GM23338 (cell line): ENCODE measurements at regions not wholly inside any gene's neighbourhood (a gene's known extent, or its start where the extent isn't known, plus 50 kb on each side); places are given as distances from the start of the nearest gene placed in this dataset.

ENCODE experiments used
- ATAC-seq: fragments of 200-7000 bp; cut with Tn5 transposase; 3 replicates; pipeline ENCODE4 v1.9.1; 2020
- DNase-seq: peaks from one replicate; pipeline ENCODE4 v3.0.0-alpha.2; 2015; ENCODE audit warnings: low spot score
- H2AFZ ChIP-seq: fragments of 200-600 bp; sonication (generic); 2 replicates; pipeline ENCODE4 v1.8.0; 2016; ENCODE audit warnings: antibody characterized with exemption, mild to moderate bottlenecking, moderate library complexity
- H3F3A ChIP-seq: fragments of 200-600 bp; sonication (generic); replicated peaks from 2 replicates; pipeline ENCODE4 v1.8.0; 2017; ENCODE audit warnings: antibody characterized with exemption, mixed run types, low read depth
- H3K27ac ChIP-seq: fragments of 200-600 bp; sonication (generic); 2 replicates; pipeline ENCODE4 v1.6.1; 2016; ENCODE audit warnings: low read depth
- H3K27me3 ChIP-seq: fragments of 200-600 bp; sonication (generic); 2 replicates; pipeline ENCODE4 v1.8.0; 2016; ENCODE audit warnings: mild to moderate bottlenecking, mixed run types, moderate library complexity; ENCODE audit not compliant: insufficient read depth
- H3K36me3 ChIP-seq: fragments of 200-600 bp; sonication (generic); 2 replicates; pipeline ENCODE4 v1.8.0; 2016; ENCODE audit warnings: mild to moderate bottlenecking; ENCODE audit not compliant: insufficient read depth
- H3K4me1 ChIP-seq: fragments of 200-600 bp; sonication (generic); 2 replicates; pipeline ENCODE4 v1.8.0; 2016; ENCODE audit warnings: mild to moderate bottlenecking, moderate library complexity; ENCODE audit not compliant: insufficient read depth
- H3K4me2 ChIP-seq: fragments of 200-600 bp; sonication (generic); 2 replicates; pipeline ENCODE4 v1.7.1; 2017; ENCODE audit warnings: mixed run types
- H3K4me3 ChIP-seq: fragments of 200-600 bp; sonication (generic); 2 replicates; pipeline ENCODE4 v1.6.1; 2016; ENCODE audit warnings: mixed run types
- H3K79me2 ChIP-seq: fragments of 200-600 bp; sonication (generic); replicated peaks from 2 replicates; pipeline ENCODE4 v1.8.0; 2017; ENCODE audit warnings: mild to moderate bottlenecking; ENCODE audit not compliant: insufficient read depth
- H3K9me2 ChIP-seq: fragments of 200-600 bp; sonication (generic); 2 replicates; pipeline ENCODE4 v1.8.0; 2017; ENCODE audit not compliant: insufficient read depth
- H4K20me1 ChIP-seq: fragments of 200-600 bp; sonication (generic); replicated peaks from 2 replicates; pipeline ENCODE4 v1.8.0; 2017; ENCODE audit warnings: mild to moderate bottlenecking; ENCODE audit not compliant: insufficient read depth
- H3K27ac Mint-ChIP-seq: 2 replicates; pipeline ENCODE4 v1.8.0; 2020; ENCODE audit warnings: inconsistent platforms, mild to moderate bottlenecking, moderate library complexity, mixed read lengths
- H3K27me3 Mint-ChIP-seq: 3 replicates; pipeline ENCODE4 v1.8.0; 2022; ENCODE audit warnings: low read depth, mild to moderate bottlenecking, moderate library complexity, mixed read lengths, inconsistent platforms; ENCODE audit not compliant: insufficient read depth, poor library complexity
- H3K36me3 Mint-ChIP-seq: 3 replicates; pipeline ENCODE4 v1.8.0; 2021; ENCODE audit warnings: low read depth, mild to moderate bottlenecking, inconsistent platforms, moderate library complexity, mixed read lengths
- H3K4me1 Mint-ChIP-seq: 3 replicates; pipeline ENCODE4 v1.8.0; 2020; ENCODE audit warnings: mild to moderate bottlenecking, inconsistent platforms, mixed read lengths
- H3K4me3 Mint-ChIP-seq: 3 replicates; pipeline ENCODE4 v1.8.0; 2021; ENCODE audit warnings: moderate library complexity, mild to moderate bottlenecking, inconsistent platforms, mixed read lengths
- H3K9me3 Mint-ChIP-seq: 3 replicates; pipeline ENCODE4 v1.8.0; 2020; ENCODE audit warnings: moderate library complexity, mild to moderate bottlenecking, inconsistent platforms, mixed read lengths
- CREB1 ChIP-seq: fragments of 250-450 bp; sonication (Bioruptor Pico); IDR thresholded peaks from 2 replicates; pipeline ENCODE4 v1.5.0; 2020; ENCODE audit warnings: low read depth, mild to moderate bottlenecking, moderate library complexity
- EZH2 ChIP-seq: fragments of 200-600 bp; sonication (generic); IDR thresholded peaks from one replicate; pipeline ENCODE4 v1.8.0; 2017; ENCODE audit warnings: antibody characterized with exemption, mild to moderate bottlenecking, low read depth; ENCODE audit not compliant: unreplicated experiment
- JUNB ChIP-seq: IDR thresholded peaks from one replicate; pipeline ENCODE4 v1.6.1; 2016; ENCODE audit warnings: antibody characterized with exemption; ENCODE audit not compliant: unreplicated experiment
- POLR2AphosphoS5 ChIP-seq: IDR thresholded peaks from 2 replicates; pipeline ENCODE4 v1.6.1; 2016; ENCODE audit warnings: antibody characterized with exemption, low read depth
- REST ChIP-seq: IDR thresholded peaks from one replicate; pipeline ENCODE4 v1.6.1; 2018; ENCODE audit warnings: antibody characterized with exemption; ENCODE audit not compliant: unreplicated experiment
- ZNF114 ChIP-seq: fragments of 250-450 bp; sonication (Bioruptor Pico); IDR thresholded peaks from 2 replicates; pipeline ENCODE4 v1.5.0; 2020; ENCODE audit warnings: mild to moderate bottlenecking, moderate library complexity
- ZNF331 ChIP-seq: fragments of 250-450 bp; sonication (Bioruptor Pico); IDR thresholded peaks from 2 replicates; pipeline ENCODE4 v1.5.0; 2020; ENCODE audit warnings: low read depth, mild to moderate bottlenecking, moderate library complexity
- TF ChIP-seq, protein P1 (sequence below), 2 experiments: fragments of 200-600 bp in 1 of 2; sonication (generic) in 1 of 2; conservative IDR thresholded peaks; 2 replicates each; pipeline versions ENCODE4 v1.5.1 to v1.6.1; 2016 to 2017; ENCODE audit warnings: antibody characterized with exemption in 2 of 2, low read depth in 2 of 2, mild to moderate bottlenecking in 2 of 2, moderate library complexity in 1 of 2

DNA sequence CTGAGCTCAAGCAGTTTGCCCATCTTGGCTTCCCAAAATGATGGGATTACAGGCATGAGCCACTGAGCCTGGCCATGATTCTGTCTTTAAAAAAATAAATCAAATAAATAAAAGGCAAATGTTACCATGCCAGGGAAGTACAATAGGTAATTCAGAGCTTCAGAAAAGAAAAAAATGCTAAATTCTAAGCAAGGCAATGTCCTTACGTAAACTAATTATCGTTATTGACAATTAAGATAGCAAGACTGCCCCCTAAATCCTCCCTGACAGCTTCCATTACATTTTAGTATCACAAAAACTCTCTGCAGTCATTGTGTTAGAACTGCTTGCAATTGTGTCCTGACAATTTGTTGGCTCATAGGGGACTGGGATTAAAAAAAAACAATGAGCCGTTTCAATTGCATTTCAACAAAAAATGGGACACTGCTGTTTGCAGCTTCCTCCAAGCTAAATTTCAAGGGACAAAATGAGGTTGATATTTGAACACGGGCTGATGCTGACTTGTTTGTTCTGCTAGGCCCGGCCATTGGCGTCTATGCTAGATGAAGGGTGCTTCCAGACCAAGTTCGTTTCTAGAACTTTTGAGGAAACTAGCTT lies 88.9 kb downstream of the MOGAT1 start:
- Histone ChIP-seq H3K4me2 (no peak overlapping the region), H3K36me3 (no peaks in the 10 kb centered on the region), H3K27me3 (no peaks in the 10 kb centered on the region), H4K20me1 (no peaks in the 10 kb centered on the region), H3K27ac (no peak overlapping the region), H3K9me2 (no peaks in the 10 kb centered on the region), H3K4me1 (no peaks in the 10 kb centered on the region), H3K79me2 (no peaks in the 10 kb centered on the region), H3F3A (no peaks in the 10 kb centered on the region), H3K4me3 (no peak overlapping the region), H2AFZ (peak overlapping the region; percentile 43; the same call in 1 of the 2 replicates)
- H3K36me3 Mint-ChIP-seq: no peaks in the 10 kb centered on the region
- no peak for TF ChIP-seq POLR2AphosphoS5
- no peak for TF ChIP-seq EZH2
- TF ChIP-seq ZNF114 (CRISPR knock-in tag): no peak
- TF ChIP-seq REST: no peak
- TF ChIP-seq, protein P1, sequence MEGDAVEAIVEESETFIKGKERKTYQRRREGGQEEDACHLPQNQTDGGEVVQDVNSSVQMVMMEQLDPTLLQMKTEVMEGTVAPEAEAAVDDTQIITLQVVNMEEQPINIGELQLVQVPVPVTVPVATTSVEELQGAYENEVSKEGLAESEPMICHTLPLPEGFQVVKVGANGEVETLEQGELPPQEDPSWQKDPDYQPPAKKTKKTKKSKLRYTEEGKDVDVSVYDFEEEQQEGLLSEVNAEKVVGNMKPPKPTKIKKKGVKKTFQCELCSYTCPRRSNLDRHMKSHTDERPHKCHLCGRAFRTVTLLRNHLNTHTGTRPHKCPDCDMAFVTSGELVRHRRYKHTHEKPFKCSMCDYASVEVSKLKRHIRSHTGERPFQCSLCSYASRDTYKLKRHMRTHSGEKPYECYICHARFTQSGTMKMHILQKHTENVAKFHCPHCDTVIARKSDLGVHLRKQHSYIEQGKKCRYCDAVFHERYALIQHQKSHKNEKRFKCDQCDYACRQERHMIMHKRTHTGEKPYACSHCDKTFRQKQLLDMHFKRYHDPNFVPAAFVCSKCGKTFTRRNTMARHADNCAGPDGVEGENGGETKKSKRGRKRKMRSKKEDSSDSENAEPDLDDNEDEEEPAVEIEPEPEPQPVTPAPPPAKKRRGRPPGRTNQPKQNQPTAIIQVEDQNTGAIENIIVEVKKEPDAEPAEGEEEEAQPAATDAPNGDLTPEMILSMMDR (conservative IDR thresholded peaks at IDR 0.05; ENCODE audit: low read depth in 2 of 2): no peak
- TF ChIP-seq ZNF331 (CRISPR knock-in tag): no peak
- DNase-seq (no peak), ATAC-seq (no peak)
- H3K9me3 Mint-ChIP-seq: no peaks in the 10 kb centered on the region
- peaks cover 2% of the 10 kb centered on the region for H3K27me3 Mint-ChIP-seq
- H3K4me1 Mint-ChIP-seq: no peaks in the 10 kb centered on the region; the same call in 2 of the 3 replicates
- H3K27ac Mint-ChIP-seq: no peak overlapping the region
- H3K4me3 Mint-ChIP-seq: no peak overlapping the region

DNA sequence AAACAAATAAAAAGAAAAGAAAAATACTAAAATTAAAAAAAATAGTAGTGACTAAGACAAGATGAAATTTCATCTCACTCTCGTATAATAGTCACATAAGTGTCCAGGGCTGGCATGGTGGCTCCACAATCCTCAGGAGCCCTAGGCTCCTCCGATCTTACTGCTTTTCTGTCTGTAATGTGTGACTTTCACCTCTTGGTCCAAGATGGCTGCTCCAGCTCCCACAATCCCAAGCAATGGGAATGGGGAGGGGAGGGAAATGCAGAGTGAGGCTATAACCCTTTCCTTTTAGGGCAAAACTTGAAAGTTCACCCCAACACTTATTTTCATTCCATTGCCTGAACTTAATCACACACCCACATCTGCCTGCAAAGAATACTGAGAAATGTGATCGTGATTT lies 90.4 kb downstream of the MOGAT1 start:
- Histone ChIP-seq H3K4me1 (no peaks in the 10 kb centered on the region), H3K79me2 (no peaks in the 10 kb centered on the region), H3K9me2 (no peaks in the 10 kb centered on the region), H4K20me1 (no peaks in the 10 kb centered on the region), H3K27ac (no peak overlapping the region), H3K4me3 (no peak overlapping the region), H3K27me3 (no peaks in the 10 kb centered on the region), H3F3A (no peaks in the 10 kb centered on the region), H3K4me2 (no peak overlapping the region), H3K36me3 (no peaks in the 10 kb centered on the region), H2AFZ (peak overlapping the region; percentile 11; the same call in 1 of the 2 replicates)
- no peak overlapping the region for H3K27ac Mint-ChIP-seq
- H3K9me3 Mint-ChIP-seq: no peaks in the 10 kb centered on the region
- no peaks in the 10 kb centered on the region for H3K4me1 Mint-ChIP-seq
- no peaks in the 10 kb centered on the region for H3K36me3 Mint-ChIP-seq
- peaks cover 3% of the 10 kb centered on the region for H3K27me3 Mint-ChIP-seq
- no peak overlapping the region for H3K4me3 Mint-ChIP-seq
- DNase-seq: no peak
- no peak for ATAC-seq
- TF ChIP-seq JUNB: no peak
- TF ChIP-seq CREB1: no peak
- TF ChIP-seq REST: no peak
- no peak for TF ChIP-seq EZH2
